ENCODE measurements at regions not wholly inside any gene's neighbourhood (a gene's known extent, or its start where the extent isn't known, plus 50 kb on each side); places are given as distances from the start of the nearest gene placed in this dataset.

DNA sequence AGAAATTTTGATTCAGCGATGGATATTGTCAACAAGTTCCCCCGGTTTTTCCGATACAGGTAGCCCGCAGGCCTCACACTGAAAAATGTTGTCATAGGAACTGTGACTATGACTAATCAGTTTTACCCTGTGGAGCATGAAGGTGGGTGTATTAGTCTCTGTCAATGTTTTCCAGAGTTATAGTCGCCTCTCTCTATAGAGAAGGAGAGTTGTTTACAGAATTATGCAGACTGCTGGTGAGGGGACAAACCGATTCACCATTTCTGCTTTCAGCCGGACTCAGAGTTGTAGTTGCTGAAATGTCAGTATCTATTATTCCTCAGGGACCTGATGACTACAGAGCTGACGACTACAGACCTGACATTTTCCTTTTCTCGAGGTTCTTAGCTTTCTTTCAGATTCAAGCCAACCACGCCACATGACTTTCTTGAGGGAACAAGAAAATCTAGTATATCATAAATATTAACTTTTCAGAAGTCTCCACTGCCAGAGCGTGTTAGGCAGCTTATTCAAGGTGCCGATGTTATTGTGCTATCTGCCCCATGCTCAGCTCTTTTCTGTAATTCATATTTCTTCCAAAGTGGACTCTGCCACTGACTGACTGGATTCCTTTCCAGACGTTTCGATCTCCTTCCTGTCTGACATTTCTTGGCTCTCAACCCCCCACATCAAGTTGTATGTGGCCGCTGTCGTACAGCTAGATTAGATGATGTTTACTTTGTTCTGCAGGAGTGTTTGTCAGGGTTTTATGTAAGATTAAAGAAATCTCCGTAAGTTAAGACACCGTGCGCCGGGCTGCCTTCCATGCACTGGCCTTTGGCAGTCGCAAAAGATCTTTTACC, 178.1 kb downstream of the FGF1 start:
- TF ChIP-seq, protein P1, sequence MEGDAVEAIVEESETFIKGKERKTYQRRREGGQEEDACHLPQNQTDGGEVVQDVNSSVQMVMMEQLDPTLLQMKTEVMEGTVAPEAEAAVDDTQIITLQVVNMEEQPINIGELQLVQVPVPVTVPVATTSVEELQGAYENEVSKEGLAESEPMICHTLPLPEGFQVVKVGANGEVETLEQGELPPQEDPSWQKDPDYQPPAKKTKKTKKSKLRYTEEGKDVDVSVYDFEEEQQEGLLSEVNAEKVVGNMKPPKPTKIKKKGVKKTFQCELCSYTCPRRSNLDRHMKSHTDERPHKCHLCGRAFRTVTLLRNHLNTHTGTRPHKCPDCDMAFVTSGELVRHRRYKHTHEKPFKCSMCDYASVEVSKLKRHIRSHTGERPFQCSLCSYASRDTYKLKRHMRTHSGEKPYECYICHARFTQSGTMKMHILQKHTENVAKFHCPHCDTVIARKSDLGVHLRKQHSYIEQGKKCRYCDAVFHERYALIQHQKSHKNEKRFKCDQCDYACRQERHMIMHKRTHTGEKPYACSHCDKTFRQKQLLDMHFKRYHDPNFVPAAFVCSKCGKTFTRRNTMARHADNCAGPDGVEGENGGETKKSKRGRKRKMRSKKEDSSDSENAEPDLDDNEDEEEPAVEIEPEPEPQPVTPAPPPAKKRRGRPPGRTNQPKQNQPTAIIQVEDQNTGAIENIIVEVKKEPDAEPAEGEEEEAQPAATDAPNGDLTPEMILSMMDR (IDR thresholded peaks at IDR 0.05): no peak
- TF ChIP-seq POLR2A (IDR thresholded peaks at IDR 0.05): no peak

All from right lobe of liver (tissue), 4 donors.